ENCODE measurements at regions not wholly inside any gene's neighbourhood (a gene's known extent, or its start where the extent isn't known, plus 50 kb on each side); places are given as distances from the start of the nearest gene placed in this dataset.

- no peak for TF ChIP-seq CTCF (IDR thresholded peaks at IDR 0.05; ENCODE audit: low read depth, low read length)
- TF ChIP-seq EZH2phosphoT487 (IDR thresholded peaks at IDR 0.05; ENCODE audit: low read depth), result no peak
Measured at GRCh38 chr13:26921918-26922317, 161.3 kb upstream of the GPR12 start.

Data from OCI-LY3 (cell line).